ENCODE measurements at regions not wholly inside any gene's neighbourhood (a gene's known extent, or its start where the extent isn't known, plus 50 kb on each side); places are given as distances from the start of the nearest gene placed in this dataset.

DNA sequence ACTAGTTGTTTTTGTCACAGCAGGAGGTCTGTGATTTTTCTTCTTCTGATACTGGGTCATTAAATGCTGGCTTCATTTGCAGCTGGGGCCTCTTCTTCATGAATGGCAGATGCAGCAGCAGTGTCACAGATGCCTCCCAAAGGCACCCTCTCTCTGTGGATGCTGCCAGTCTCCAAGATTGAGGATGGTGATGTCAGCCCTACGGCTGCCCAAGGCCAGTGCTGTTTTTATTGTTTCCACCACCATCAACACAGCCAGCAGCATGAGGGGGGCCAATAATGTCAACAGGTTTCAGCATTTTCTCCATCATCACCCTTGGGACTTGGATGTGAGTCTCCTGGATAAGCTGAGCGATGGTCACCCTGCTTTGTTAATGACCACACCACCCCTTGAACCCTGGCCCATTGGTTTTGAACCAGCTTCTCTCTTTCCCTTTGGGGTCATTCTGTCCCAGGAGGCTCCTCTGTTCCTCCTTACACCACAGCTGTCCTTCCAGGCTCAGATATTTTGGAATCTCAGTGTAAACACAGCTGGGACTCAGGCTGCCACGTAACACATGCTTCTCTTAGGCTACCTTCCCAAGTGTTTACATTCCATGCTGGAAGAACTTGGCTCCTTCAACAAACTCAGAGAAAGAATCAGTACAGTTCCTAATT lies 151.7 kb upstream of the DDHD1 start:
- ChIA-PET POLR2A (no interaction called here), CTCF (ENCODE audit: low intra/inter-chr PET ratio) (interaction anchor here (1.7 kb wide), 1 partner anchor 1004 kb away, joined by 7 read pairs; no protein-coding TSS in a partner anchor)
- H3K79me2 ChIP-seq (ENCODE audit: control insufficient read depth, insufficient read depth, low read length), result no peaks in the 10 kb centered on the region
- no peak overlapping the region for H3K27ac ChIP-seq (ENCODE audit: extremely low read depth, low read depth, low read length)
- TF ChIP-seq BCL6 (CRISPR knock-in tag; IDR thresholded peaks at IDR 0.05) (no peak), ZNF253 (CRISPR knock-in tag; conservative IDR thresholded peaks at IDR 0.05) (no peak), MYNN (IDR thresholded peaks at IDR 0.05) (no peak), MYNN (CRISPR knock-in tag; IDR thresholded peaks at IDR 0.05) (no peak), ILF3 (IDR thresholded peaks at IDR 0.05; ENCODE audit: borderline replicate concordance) (no peak), TAF7 (tag; IDR thresholded peaks at IDR 0.05) (no peak), FOSL1 (tag; conservative IDR thresholded peaks at IDR 0.05) (no peak), ZBTB17 (CRISPR knock-in tag; IDR thresholded peaks at IDR 0.05) (no peak), ZNF695 (CRISPR knock-in tag; IDR thresholded peaks at IDR 0.05) (no peak), HDAC2 (IDR thresholded peaks at IDR 0.05) (no peak), CREM (IDR thresholded peaks at IDR 0.05; ENCODE audit: low read depth) (no peak), MXI1 (IDR thresholded peaks at IDR 0.05; ENCODE audit: low read depth, low read length) (no peak), ZNF121 (CRISPR knock-in tag; conservative IDR thresholded peaks at IDR 0.05) (no peak), TAF9B (IDR thresholded peaks at IDR 0.05; ENCODE audit: partially characterized antibody) (no peak), RBM14 (IDR thresholded peaks at IDR 0.05; ENCODE audit: borderline replicate concordance, insufficient read depth, low read depth, low read length) (no peak), ZNF197 (CRISPR knock-in tag; IDR thresholded peaks at IDR 0.05; ENCODE audit: low read depth) (no peak)
- TF ChIP-seq, protein P1, sequence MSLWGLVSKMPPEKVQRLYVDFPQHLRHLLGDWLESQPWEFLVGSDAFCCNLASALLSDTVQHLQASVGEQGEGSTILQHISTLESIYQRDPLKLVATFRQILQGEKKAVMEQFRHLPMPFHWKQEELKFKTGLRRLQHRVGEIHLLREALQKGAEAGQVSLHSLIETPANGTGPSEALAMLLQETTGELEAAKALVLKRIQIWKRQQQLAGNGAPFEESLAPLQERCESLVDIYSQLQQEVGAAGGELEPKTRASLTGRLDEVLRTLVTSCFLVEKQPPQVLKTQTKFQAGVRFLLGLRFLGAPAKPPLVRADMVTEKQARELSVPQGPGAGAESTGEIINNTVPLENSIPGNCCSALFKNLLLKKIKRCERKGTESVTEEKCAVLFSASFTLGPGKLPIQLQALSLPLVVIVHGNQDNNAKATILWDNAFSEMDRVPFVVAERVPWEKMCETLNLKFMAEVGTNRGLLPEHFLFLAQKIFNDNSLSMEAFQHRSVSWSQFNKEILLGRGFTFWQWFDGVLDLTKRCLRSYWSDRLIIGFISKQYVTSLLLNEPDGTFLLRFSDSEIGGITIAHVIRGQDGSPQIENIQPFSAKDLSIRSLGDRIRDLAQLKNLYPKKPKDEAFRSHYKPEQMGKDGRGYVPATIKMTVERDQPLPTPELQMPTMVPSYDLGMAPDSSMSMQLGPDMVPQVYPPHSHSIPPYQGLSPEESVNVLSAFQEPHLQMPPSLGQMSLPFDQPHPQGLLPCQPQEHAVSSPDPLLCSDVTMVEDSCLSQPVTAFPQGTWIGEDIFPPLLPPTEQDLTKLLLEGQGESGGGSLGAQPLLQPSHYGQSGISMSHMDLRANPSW (CRISPR knock-in tag; IDR thresholded peaks at IDR 0.05), result no peak
- TF ChIP-seq, protein P2, sequence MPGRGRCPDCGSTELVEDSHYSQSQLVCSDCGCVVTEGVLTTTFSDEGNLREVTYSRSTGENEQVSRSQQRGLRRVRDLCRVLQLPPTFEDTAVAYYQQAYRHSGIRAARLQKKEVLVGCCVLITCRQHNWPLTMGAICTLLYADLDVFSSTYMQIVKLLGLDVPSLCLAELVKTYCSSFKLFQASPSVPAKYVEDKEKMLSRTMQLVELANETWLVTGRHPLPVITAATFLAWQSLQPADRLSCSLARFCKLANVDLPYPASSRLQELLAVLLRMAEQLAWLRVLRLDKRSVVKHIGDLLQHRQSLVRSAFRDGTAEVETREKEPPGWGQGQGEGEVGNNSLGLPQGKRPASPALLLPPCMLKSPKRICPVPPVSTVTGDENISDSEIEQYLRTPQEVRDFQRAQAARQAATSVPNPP (IDR thresholded peaks at IDR 0.05; ENCODE audit: borderline replicate concordance, insufficient read depth, insufficient read length), result no peak
- in situ Hi-C loops (cut with MboI) (no loop called here), intact Hi-C loops (cut with micrococcal nuclease) (loop anchor here (5.0 to 10.0 kb wide), 3 partner anchors 248 to 483 kb away; no protein-coding TSS in a partner anchor)
- 0% methylated on average over 3 of the region's 3 CpGs for WGBS (ENCODE audit: insufficient coverage, low coverage, missing lambda C conversion rate)
- ATAC-seq (no peak), FAIRE-seq (no peak), DNase-seq (ENCODE audit: extremely low read depth in 1 of 4, low spot score in 3 of 4) (no peak)
- BruUV-seq (replicated peaks), result no TSS peak
- no peak overlapping the region for H3K4me3 ChIP-seq
- H4K20me1 ChIP-seq (replicated peaks; ENCODE audit: control insufficient read depth, insufficient read depth, low read length), result no peaks in the 10 kb centered on the region
- no peak overlapping the region for H2AFZ ChIP-seq (ENCODE audit: low read depth, low read length)
- H3K4me1 ChIP-seq (replicated peaks in 1 of 2; ENCODE audit: control insufficient read depth in 2 of 2, insufficient read depth in 2 of 2, low read length in 2 of 2), result no peaks in the 10 kb centered on the region
- no peaks in the 10 kb centered on the region for H3K9me1 ChIP-seq (ENCODE audit: control insufficient read depth, insufficient read depth, low read length)
- H3K36me3 ChIP-seq (ENCODE audit: control insufficient read depth, insufficient read depth, low read length), result no peaks in the 10 kb centered on the region
- H3K9me3 ChIP-seq (replicated peaks; ENCODE audit: control insufficient read depth, insufficient read depth, low read depth, low read length), result no peaks in the 10 kb centered on the region
- no peak overlapping the region for H3K4me2 ChIP-seq (ENCODE audit: insufficient read depth, low read length)
- H3K27me3 ChIP-seq (ENCODE audit: control insufficient read depth in 2 of 2, insufficient read depth in 2 of 2, low read length in 2 of 2), result no peaks in the 10 kb centered on the region
- H3K9ac ChIP-seq (ENCODE audit: insufficient read depth in 1 of 2, low read depth in 2 of 2, low read length in 2 of 2), result no peak overlapping the region
